Left ventricle myocardium superior (tissue), 1 donor: ENCODE measurements at regions not wholly inside any gene's neighbourhood (a gene's known extent, or its start where the extent isn't known, plus 50 kb on each side); places are given as distances from the start of the nearest gene placed in this dataset.
"Not testable (repeated sequence)": the region's sequence is repeated elsewhere in the genome, so short reads cannot be mapped to it uniquely, and the experiment has no call there.

Experiments used
- ATAC-seq: fragments of 200-7000 bp; cut with Tn5 transposase; one replicate; pipeline ENCODE4 v1.9.1; 2020; ENCODE audit warnings: mild to moderate bottlenecking, moderate library complexity
- DNase-seq: peaks from one replicate; pipeline ENCODE4 v3.0.0-alpha.2; 2020
- intact Hi-C: fragments of 100-400 bp; cut with micrococcal nuclease; formaldehyde crosslinking; loops from one replicate; pipeline ENCODE4 v1.11.0; 2022
- donor health status: DM: no; HTN: yes; CAD: no; lungs with severe emphysema.

DNA sequence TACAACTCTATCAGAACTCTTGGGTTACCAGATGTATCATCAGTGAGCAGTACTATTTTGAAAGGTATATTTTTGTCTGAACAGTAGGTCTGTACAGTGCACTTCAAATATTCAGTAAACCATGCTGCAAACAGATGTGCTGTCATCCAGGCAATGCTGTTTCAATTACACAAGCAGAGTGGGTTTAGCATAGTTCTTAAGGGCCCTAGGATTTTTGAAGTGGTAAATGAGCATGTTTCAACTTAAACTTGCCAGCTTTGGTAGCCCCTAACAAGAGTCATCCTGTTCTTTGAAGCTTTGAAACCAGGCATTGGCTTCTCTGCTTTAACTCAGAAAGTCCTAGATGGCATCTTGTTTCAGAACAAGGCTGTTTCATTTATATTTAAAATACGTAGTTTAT is 1519.9 kb downstream of the SUCLG1 start:
- ATAC-seq (no peak), DNase-seq (no peak)
- intact Hi-C loops = no loop called here

DNA sequence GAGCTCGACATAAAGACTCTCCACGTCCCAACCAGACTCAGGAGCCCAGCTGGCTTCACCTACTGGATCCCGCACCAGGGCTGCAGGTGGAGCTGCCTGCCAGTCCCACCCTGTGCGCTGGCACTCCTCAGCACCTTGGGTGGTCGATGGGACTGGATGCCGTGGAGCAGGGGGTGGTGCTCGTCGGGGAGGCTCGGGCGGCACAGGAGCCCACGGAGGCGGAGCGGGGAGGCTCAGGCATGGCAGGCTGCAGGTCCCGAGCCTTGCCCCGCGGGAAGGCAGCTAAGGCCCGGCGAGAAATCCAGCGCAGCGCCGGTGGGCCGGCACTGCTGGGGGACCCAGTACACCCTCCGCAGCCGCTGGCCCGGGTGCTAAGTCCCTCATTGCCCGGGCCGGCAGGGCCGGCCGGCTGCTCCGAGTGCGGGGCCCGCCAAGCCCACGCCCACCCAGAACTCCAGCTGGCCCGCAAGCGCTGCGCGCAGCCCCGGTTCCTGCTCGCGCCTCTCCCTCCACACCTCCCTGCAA is 1520.7 kb downstream of the SUCLG1 start:
- intact Hi-C loops, ATAC-seq: not testable (repeated sequence)
- peak; percentile 23 for DNase-seq

DNA sequence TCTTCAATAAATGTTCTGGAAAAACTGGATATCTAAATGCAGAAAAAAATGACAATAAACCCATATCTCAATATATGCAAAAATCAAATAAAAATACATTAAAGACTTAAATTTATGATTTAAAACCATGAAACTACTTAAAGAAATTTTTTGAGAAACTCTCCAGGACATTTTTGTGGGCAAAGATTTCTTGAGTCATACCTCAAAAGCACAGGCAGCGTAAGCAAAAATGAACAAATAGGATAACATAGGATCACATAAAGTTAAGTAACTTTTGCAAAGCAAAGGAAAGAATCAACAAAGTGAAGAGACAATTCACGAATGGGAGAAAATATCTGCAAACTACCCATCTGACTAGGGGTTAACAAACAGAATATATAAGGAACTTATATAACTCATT is 1545.5 kb downstream of the SUCLG1 start:
- DNase-seq (no peak), ATAC-seq (no peak)
- intact Hi-C loops = no loop called here

DNA sequence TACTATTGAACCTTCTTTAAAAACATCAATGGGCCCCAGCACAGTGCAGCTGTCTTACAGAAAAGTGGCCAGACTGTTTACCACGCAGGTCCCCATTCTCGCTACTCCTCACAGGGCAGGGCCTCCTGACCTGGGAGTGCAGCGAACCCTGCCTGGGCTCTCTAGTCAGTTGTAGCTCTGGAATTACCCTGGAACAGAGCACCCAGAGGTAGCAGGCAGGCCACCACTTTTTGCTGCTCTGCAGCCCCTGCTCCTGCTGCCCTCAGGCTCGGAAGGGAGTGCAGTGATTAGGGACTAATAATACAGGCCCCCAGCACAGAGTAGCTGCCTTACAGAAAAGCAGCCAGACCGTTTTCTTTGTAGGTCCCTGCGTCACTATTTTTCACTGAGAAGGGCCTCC is 1563.0 kb downstream of the SUCLG1 start:
- ATAC-seq (no peak), DNase-seq (no peak)
- intact Hi-C loops = no loop called here

DNA sequence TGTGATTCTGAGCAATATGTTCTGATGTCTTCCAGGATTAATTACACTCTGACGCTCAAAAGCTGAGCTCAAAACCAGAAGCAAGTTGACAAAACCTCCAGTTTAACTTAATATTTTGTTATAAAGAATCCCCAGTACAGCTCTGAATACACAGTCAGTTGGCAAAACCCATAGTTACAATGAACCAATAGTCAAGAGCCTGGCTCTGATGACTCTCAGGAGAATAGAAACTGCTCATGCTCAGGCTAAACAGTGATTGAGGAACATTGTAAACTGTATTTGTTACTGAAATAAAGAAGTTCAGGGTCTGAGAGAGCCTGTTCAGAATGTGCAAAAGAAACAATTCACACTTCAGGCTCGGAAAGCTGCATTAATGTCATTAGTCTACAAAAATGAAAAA is 1565.9 kb downstream of the SUCLG1 start:
- ATAC-seq (no peak), DNase-seq (no peak)
- intact Hi-C loops = no loop called here

DNA sequence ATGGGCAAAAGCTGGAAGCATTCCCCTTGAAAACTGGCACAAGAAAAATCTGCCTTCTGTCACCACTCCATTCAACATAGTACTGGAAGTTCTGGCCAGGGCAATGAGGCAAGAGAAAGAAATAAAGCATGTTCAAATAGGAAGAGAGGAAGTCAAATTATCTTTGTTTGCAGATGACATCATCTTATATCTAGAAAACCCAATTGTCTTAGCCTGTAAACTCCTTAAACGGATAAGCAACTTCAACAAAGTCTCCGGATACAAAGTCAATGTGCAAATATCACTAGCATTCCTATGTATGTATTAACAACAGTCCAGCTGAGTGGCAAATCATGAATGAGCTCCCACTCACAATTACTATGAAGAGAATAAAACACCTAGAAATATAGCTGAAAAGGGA is 1579.3 kb downstream of the SUCLG1 start:
- ATAC-seq (no peak), DNase-seq (no peak)
- intact Hi-C loops = no loop called here

DNA sequence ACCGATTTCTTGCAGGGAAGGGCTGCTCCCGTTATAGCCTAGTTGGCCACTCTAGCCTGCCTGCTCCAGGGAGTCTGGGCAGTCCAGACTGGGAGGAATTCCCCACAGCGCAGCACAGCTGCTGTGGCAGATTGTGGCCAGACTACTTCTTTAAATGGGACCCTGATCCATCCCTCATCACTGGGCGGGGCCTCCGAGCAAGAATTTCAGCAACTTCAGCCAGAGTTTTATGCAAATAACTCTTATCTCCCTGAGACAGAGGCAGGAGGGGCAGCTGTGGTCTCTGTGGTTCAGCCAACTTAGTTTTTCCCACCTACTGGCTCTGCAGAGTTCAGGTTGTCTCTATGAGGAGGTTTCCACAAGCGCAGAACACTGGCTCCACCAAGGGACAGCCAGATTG is 1583.2 kb downstream of the SUCLG1 start:
- DNase-seq (no peak), ATAC-seq (no peak)
- intact Hi-C loops = no loop called here

DNA sequence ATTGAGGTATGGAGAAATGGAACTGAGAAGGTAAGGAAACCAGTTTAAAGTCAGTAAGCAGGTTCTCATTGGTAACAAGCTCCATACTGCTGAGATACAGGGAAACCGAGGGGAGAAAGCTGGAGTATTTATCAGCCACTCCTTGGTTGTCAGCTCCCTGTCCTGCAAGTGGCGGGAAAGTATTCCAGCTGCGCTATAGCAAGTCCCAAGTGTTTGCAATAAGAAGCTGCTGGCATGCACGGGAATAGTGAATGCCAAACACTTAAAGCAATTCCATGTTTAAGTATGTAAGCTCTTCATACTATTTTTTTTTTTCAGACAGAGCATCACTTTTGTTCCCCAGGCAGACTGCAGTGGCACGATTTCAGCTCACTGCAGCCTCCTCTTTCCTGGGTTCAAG is 1601.1 kb downstream of the SUCLG1 start:
- intact Hi-C loops = no loop called here
- no peak for DNase-seq
- no peak for ATAC-seq

DNA sequence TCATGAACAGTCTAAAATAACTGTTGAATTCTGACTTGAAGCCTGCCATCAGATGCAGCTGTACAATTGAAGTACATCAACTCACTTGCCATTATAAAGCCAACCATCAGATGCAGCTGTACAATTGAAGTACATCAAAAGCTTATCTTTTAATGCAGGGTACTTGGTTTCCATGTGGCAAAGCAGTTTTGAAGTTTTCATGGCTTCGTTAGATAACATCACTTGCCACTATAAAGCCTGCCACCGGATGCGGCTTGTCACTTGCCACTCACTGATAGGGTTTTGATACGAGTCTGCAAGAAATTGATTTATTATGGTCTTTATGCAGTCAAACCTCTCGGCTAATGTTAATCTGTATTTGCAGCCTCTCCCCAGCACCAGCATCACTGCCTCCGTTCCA is 1605.8 kb downstream of the SUCLG1 start:
- no peak for DNase-seq
- intact Hi-C loops = no loop called here
- ATAC-seq = no peak

DNA sequence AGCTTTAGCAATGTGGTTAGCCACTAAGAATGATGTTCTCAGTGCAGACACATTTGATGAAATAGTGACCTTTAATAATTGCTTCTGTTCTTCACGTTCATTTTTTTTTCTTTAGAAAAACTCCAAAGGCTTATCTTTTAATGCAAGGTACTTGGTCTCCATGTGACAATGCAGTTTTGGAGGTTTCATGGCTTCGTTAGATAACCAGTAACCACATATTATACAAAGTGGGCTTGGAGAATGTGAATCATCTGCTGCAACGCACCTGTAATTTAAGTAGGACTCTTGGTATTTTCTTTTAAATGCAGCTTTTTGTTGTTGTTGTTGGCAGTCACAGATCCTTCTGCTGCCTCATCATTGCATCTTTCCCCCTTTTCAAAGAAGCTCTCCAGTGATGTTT is 1606.3 kb downstream of the SUCLG1 start:
- intact Hi-C loops = no loop called here
- ATAC-seq (no peak), DNase-seq (no peak)

DNA sequence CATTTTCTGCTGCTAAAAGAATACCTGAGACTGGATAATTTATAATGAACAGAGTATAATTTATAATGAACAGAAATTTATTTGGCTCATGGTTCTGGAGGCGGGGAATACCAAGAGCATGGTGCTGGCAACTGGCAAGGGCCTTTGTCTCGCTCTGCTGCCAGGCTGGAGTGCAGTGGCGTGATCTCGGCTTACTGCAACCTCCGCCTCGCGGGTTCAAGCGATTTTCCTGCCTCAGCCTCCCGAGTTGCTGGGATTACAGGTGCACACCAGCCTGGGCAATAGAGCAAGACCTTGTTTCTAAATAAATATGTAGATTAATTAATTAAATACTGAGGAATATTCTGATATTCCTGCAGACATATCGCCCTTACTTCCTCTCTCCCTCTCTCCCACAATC is 1610.8 kb downstream of the SUCLG1 start:
- DNase-seq (no peak), ATAC-seq (no peak)
- intact Hi-C loops = no loop called here

DNA sequence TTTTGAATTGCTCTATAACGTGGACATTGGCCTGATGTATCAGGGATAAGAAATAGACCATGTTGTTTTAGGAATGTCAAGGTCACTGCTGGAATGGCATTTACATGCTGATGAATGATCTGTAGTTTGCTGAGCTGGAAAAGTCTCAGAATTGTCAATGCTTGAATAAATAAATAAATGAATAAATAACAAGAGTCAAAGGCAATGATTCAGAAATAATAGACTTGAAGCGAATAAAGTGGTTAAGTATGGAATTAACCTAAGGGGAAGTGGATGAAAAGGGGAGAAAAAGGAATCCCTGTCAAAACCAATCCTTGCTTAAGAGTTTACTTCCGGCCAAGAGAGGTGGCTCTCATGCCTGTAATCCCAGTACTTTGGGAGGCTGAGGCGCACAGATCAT is 1620.0 kb downstream of the SUCLG1 start:
- ATAC-seq (no peak), DNase-seq (no peak)
- intact Hi-C loops = no loop called here

DNA sequence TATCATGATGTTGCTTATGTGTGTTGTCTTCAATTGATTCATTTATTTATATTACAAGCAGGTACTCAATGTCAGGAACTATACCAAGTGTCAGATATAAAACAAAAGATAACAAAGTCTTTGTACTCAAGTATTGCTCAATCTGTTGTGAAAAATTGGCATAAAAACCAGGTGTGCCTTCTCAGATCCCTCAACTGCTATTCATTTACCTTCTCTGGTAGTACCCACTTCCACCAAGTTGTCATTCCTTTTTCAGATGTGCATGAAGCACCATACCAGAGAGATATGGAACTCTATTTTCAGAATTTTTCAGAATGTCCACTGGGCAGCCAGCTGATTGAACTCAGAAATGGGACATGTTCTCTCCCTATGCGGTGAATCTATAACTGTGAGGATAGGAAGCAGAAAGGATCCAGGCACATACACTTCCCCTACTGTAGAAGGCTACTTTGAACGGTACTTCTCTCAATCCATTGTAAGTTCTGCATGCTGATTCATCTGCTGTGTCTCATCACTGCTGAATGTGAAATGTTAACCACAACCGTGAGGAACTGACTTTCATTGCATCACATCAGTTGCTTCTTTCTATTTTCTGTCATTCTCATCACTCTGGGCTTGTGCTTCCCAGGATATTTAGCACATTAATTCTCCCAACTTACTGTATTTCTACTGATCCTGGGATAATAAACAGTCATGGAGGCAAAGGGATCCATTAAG is 1621.3 kb downstream of the SUCLG1 start:
- ATAC-seq (no peak), DNase-seq (no peak)
- intact Hi-C loops = no loop called here

DNA sequence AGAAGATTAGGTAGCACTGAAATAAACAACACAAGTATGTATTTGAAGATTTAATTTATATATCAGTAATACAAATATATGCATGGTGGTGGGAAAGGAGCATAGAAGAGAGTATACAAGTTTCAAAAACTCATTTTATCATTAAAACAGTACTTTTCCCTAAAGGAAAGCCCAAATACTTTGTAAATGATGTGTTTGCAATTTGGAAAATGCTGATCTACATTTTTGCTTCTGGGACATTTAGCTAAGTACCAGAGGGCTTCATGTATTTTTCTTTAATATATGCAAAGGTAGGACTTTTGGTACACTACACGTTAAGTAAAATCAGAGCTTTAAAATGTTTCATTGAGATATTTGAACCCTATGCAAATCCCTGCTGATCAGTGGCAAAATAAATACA is 1624.2 kb downstream of the SUCLG1 start:
- ATAC-seq (no peak), DNase-seq (no peak)
- intact Hi-C loops = no loop called here

DNA sequence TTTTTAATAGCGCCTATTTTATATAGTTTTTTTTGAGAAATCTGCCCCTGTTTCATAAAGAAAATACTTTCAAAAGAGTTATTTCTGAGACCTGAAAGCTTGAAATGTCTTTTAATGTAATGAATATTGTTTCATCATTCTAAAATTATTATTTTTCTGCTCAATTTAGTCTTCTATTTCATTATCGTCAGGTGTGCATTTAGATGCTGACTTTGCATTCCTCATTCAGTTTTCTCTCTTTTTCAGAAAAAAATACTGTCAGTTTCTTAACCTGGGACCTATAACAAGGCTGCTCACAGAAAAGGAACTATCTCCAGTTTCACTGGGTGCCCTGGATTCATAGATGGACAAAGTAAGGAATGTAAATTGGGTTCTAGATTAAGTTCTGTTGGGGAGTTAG is 1631.7 kb downstream of the SUCLG1 start:
- intact Hi-C loops = no loop called here
- DNase-seq = no peak
- ATAC-seq = no peak

DNA sequence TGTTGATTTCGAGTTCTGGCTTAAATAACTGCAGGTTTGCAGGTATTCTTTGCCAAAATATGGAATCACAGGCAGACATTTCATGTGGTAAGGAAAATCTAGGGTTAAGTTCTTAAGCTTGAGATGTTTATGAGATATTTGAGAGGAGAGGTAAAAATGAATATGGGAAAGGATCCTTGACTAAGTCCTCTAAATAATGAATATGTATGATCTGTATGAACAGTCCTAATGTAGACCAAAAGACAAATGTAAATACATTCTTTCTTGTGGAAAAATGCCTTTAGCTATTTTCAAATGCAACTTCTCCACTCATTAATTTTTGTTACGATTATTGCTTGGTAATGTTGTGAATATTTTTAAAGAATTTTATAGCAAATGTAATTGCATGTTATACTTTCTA is 1632.6 kb downstream of the SUCLG1 start:
- no peak for DNase-seq
- ATAC-seq = no peak
- intact Hi-C loops = no loop called here

DNA sequence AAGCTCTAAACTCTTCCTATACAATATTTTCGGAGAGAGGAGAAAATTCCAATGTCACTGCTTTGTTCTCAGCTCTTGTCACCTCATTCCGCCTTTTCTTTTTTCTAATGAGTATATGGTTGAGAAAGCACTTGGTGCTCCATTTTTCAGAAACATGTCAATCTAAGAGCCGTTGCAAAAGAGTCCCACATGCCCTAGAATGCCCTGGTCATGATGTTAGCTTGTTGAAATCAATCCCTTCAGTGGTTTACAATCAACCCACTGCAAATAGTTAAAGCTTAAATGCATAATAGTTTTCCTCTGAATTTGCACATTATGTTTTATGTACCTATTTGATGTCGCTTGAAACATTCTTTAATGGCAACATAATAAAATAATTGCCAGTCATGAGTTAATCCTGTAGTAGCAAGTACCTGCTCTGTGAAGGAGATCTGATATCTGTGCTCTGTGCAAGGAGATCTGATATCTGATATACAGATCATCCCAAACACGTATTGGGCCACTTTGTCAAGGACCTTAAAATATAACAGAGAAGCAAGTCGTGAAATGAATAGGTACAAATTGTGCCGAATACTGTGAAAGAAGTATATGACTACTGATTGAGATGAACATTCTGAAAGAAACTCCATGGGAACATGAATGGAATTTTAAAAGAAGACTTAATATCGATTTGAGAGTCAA is 1633.5 kb downstream of the SUCLG1 start:
- no peak for DNase-seq
- no peak for ATAC-seq
- intact Hi-C loops = no loop called here

DNA sequence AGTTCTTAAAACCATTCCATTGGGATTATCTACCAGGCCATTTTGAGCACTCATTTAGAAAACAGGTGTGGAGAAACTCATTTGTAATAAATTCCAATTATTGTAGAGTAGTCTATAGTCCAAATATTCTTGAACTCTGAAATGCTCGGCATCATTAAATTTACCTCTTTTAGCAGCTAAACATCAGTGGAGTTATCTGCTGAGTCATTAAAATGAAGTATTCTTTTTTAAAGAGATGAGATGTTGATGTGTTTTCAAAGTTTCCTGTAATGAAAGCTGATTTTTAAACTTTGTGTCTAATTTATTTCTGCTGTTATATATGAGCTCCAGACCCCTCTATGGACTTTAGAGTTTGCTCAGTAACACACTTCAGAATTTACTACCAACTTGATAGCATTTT is 1635.2 kb downstream of the SUCLG1 start:
- DNase-seq (no peak), ATAC-seq (no peak)
- intact Hi-C loops = no loop called here

DNA sequence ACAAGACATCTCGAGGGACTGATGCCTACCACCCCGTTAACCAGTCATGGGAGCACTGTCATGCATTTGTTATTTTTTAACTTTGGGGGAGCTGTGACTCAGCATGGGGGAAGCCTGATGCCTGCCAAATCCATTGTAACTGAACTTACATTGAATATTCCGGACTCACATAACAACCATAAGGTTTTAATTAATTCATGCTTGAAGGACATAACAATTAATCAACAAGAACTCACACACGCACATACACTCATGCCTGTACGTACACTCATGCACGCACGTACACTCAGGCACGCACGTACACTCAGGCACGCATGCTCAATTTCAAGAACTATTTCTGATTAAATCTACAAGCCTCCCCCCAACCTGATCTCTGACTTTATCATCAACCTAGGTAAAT is 1639.1 kb downstream of the SUCLG1 start:
- no peak for DNase-seq
- intact Hi-C loops = no loop called here

DNA sequence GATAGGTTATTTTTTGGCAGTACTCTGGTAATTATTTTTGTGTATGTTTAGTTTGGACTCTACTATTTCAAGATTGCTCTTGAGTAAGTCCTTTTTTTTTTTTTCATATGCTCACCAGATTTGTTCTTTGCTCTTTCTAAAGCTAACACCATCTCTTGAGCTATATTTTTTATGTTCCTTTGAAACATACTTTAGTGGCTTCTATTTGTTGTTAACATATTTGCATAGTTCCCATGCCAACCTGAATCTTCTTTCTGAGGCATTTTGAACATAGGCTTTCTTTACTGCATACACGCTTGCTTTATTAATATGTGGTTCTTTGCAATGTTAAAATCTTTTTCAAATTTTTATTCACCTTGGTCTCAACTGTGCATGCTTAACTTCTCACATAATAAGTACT is 1644.9 kb downstream of the SUCLG1 start:
- ATAC-seq = no peak
- intact Hi-C loops = no loop called here
- DNase-seq = no peak

More for the DNA sequence above, 1639.1 kb downstream of the SUCLG1 start:
- ATAC-seq = no peak

DNA sequence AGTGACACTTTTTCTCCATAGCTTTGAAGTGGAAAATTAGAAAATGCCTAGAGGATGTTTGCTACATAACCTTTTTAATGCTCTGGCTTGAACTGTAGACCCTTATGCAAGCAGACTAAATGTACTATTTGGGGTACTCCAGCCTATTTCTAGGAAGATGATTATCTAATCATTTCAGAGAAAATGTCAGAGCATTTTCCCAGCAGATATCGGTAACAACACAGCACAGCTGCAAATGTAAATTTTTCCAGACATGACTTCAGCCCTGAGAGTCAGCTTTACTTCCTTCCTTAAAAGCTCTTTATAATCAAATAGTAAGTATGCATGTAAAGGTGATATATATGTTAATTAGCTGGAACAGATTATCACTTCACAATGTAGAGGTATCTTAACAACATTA is 1647.1 kb downstream of the SUCLG1 start:
- ATAC-seq = no peak
- intact Hi-C loops = no loop called here

More for the DNA sequence above, 1647.1 kb downstream of the SUCLG1 start:
- DNase-seq = no peak
